ENCODE measurements at regions not wholly inside any gene's neighbourhood (a gene's known extent, or its start where the extent isn't known, plus 50 kb on each side); places are given as distances from the start of the nearest gene placed in this dataset.

DNA sequence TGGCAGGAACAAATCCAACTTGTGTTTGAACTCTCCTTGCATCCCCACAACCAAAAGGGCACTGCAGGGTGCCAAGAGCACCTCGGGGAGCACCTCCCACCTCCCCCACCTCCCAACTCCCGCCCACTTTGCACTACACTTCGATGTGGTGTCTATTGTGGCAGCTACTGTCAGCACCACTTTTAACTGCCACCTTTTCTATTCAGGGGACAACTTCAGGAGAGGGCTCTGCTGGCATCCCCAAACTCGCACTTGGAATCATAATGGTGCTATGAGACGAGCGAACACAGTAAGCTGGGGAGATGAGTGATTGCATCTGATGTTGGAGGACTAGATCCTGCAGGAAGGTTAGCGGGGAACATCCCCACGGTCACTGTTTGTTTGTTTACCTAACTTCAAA is 238.2 kb upstream of the PROX1 start:
- TF ChIP-seq, protein P1, sequence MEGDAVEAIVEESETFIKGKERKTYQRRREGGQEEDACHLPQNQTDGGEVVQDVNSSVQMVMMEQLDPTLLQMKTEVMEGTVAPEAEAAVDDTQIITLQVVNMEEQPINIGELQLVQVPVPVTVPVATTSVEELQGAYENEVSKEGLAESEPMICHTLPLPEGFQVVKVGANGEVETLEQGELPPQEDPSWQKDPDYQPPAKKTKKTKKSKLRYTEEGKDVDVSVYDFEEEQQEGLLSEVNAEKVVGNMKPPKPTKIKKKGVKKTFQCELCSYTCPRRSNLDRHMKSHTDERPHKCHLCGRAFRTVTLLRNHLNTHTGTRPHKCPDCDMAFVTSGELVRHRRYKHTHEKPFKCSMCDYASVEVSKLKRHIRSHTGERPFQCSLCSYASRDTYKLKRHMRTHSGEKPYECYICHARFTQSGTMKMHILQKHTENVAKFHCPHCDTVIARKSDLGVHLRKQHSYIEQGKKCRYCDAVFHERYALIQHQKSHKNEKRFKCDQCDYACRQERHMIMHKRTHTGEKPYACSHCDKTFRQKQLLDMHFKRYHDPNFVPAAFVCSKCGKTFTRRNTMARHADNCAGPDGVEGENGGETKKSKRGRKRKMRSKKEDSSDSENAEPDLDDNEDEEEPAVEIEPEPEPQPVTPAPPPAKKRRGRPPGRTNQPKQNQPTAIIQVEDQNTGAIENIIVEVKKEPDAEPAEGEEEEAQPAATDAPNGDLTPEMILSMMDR (IDR thresholded peaks at IDR 0.05): no peak
- no peak for TF ChIP-seq EZH2 (IDR thresholded peaks at IDR 0.05; ENCODE audit: borderline replicate concordance, insufficient read depth, low read depth, low read length, poor library complexity, severe bottlenecking)

Data from B cell (primary cell).